G401.6 (cell line): ENCODE measurements at regions not wholly inside any gene's neighbourhood (a gene's known extent, or its start where the extent isn't known, plus 50 kb on each side); places are given as distances from the start of the nearest gene placed in this dataset.
"Not testable (repeated sequence)": the region's sequence is repeated elsewhere in the genome, so short reads cannot be mapped to it uniquely, and the experiment has no call there.

ENCODE experiments used
- FAIRE-seq: peaks from 2 replicates; lab custom pipeline; 2012; peaks lifted over from hg19 to GRCh38; lab: Jason Lieb, UNC

DNA sequence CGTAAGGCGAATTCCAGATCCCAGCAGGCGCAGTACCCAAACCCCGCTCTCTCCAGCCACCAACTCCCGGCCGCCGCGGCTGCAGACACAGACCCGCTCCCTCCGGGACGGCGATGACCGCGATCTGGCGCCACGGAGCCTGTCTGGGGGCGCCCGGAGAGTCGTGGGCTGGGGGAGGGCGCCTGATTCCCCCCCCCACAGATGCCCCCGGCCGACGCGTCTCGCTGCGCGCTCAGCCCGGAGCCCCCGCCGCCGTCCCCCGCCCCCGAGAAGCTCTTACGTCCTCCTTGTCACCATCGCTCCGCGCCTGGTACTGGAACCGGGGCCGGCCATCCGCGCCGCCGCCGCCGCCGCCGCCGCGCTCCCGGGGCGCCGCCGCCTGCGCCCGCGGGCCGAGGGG, 173.6 kb downstream of the ATP6V0E2 start:
- not testable (repeated sequence) for FAIRE-seq

- not testable (repeated sequence) for FAIRE-seq
Measured at GRCh38 chr7:150047772-150048171, 174.0 kb downstream of the ATP6V0E2 start.

GRCh38 chr7:150048244-150049011, 174.7 kb downstream of the ATP6V0E2 start:
- not testable (repeated sequence) for FAIRE-seq

DNA sequence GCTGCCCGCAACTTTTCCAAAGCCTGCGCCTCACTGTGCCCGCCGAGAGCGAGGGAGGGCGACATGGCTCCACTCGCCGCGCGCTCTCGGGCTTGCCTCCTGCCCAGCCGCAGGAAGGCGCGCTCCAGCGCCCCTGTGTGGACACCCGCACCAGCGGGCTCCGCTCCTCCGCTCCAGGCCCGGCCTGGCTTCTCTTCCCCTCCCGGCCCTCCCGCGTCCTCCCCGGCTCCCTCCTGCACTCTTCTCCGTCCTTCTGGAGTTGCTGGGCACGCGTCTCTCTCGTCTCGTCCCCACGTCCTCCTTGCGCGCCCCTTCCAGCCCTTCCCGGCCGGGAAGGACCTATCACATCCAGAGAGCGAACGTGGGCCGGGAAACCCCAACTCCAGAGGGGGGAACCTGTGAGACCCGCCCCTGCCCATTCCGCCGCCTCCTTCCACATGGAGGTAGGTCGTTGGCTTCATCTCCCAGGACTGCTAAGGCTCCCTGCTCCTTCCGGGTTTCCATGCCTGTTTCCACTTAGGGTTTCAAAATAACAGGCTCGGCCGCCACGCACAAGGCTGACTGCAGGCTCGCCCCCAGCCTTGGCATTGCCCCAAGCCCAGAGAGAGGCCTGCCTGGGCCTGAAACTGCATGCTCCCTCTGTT, 175.4 kb downstream of the ATP6V0E2 start:
- FAIRE-seq = not testable (repeated sequence)

DNA sequence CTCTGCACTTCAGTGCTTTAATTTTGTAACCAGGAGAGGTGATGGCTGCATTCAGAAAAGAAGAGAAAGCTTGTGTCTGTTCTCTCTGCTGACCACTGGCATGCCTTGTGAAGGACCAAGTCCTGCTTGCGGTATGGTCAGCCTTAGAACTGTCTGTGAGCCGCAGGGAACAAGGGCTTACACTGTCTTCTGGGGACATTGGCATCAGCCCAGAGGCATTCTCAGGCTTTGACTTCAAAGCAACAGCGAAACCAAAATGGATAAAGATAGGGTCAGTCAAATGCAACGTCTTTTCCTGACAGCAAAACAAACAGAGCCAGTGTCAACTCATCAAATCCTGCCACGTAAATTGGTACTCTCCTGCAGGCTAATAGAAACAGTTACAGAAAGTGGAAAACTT, 179.6 kb downstream of the ATP6V0E2 start:
- FAIRE-seq = not testable (repeated sequence)

DNA sequence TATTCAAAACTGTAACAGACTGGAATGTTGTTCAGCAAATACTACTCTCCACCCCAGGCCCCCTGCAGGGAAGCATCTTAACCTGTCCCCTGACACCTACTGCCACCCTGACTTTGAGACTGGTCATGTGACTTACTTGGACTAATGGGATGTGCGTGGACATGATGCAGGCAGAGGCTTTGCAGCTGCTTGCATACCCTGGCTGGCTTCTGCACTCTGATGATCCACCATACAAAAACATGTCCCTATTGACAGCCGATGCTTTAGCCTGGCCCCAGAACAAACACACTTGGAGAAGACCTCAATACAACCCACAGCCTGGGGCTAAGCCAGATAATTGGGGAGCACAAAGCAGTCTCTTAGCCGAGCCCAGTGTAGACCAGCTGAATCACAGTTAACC, 180.5 kb downstream of the ATP6V0E2 start:
- FAIRE-seq = not testable (repeated sequence)

DNA sequence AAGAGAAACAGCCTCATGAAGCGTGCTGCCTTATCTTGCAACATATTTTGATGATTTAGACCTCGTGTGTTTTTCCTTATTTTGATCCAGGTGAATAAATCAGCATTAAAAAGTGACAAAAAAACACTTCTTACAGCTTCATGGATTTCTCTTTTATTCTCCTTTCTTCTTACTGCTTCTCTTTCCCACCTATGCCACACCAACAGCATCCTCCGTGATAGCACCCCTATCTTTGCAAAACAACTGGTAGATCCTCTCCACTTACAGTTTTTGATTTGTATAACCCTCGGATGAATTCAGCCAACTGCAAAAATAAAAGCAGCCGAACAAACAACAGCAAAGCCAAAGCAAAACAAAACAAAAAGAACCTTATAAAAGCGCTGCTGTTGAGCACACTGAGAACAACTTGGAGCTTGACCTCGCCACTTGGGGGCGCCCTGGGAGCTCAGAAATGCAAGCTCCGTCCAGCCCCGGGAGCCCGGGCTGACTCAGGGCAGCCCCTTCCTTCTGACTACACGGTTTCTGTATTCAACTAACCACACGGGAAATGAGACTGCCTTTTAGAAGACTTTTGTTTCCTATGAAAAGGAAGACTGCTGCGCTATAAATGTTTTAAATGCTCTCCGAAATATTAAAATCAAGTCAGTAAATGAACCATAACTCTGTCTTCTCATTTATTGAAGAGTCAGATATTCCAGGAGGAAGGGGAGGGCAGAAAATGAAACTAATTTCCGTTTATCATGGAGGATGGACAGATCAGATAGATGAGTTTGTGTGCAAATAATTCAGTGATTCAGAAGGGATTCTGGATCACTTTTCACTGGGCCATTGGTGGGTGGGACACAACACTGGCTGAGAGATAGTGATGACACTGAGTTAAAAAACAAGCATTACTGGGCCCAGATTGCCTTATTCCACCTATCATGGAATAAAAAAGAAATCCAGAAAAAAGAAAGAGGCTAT, 186.8 kb downstream of the ATP6V0E2 start:
- FAIRE-seq = not testable (repeated sequence)

DNA sequence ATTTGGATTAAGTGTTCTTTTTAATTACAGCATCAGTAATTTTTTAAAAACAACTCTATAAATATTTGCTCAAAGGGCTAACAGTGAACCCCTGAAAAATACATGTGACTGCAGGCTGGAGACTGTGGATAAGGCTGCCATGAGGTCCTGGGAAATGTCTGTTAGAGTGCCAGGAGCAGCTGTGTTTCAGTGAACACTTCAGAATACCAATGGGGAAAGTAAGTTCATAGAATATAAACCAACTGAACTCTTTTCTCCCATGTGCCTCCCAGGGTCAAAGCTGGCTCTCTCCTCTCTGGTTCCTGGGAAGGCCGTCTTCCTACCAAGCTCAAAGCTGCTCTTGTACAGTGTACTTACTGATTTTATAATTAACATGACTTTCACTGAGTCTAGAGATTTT, 189.4 kb downstream of the ATP6V0E2 start:
- not testable (repeated sequence) for FAIRE-seq

DNA sequence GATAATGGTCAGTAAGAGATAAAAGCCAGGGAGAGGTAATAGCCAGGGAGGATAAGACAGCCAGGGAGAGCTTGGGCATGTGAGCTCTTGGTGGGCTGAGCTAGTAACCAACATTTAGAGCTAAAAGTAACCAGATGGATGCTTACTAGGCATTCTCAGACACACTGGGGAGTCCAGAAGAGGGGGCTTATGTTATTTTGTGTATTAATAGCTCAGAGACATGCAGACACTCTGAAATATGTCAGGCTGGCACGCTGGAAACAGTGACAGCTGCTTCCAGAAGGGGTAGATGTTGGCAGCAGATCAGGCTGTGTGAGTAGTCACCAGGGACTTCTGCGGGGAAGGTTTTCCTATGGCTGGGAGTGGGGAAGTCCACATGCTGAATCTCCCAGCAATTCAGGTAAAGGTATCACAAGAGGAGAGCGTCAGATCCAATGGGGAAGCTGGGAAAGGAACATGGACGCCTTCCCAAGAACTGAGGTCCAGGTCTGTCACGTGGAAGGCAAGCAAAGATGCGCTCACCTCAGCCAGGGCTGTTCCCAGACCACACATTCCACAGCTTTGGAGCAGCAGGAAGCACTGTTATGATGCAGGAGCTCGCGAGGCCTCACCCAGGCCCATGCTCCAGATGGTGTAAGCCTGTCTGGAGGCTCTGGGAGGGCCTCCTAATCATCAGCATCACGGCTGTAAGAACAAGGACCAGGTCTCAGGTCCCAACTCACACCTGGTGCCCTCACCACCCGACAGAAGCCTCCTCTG, 196.0 kb downstream of the ATP6V0E2 start:
- not testable (repeated sequence) for FAIRE-seq

GRCh38 chr7:150077543-150077942, 203.8 kb downstream of the ATP6V0E2 start:
- not testable (repeated sequence) for FAIRE-seq

GRCh38 chr7:150081865-150082264, 208.1 kb downstream of the ATP6V0E2 start:
- not testable (repeated sequence) for FAIRE-seq

- FAIRE-seq = not testable (repeated sequence)
Measured at GRCh38 chr7:150084724-150085123, 211.0 kb downstream of the ATP6V0E2 start.

- FAIRE-seq = not testable (repeated sequence)
Measured at GRCh38 chr7:150087478-150087877, 213.7 kb downstream of the ATP6V0E2 start.

- not testable (repeated sequence) for FAIRE-seq
Measured at GRCh38 chr7:150089139-150089538, 215.4 kb downstream of the ATP6V0E2 start.

DNA sequence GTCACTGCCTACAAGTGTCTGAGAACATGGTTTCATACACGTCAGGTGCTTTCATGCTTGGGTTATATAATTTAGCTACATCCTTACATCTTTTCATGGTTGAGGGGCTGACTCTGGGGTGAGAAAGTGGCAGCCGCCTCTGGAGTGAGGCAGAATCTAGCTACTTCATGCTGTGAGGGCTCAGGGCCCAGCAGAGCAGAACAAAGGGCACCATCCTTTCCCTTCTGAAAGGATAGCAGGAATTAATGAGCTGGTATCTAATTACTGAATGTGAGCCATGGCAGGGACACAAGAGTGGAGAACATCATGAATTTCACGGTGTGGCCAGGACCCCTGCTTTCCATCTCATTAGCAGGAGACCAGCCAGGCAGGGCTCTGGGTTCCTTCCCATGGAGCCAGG, 217.0 kb downstream of the ATP6V0E2 start:
- not testable (repeated sequence) for FAIRE-seq

DNA sequence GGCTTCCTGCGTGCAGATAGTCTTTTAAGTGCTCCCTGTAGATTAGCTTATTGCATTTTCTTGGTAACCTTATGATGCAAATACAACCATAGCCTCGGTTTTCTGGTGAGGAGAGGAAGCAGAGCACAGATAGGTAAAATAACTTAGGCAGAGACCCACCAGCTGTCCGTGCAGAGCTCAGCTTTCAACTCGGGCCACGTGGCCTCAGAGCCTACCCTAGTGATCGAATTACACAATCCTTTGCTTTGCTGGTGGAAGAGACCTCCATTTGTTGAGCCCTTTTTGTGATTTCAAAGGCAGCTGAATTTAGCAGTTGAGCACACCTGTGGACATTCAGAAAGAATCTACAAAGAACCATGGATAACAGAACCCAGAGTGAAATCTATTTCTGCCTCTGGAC, 220.1 kb downstream of the ATP6V0E2 start:
- not testable (repeated sequence) for FAIRE-seq

DNA sequence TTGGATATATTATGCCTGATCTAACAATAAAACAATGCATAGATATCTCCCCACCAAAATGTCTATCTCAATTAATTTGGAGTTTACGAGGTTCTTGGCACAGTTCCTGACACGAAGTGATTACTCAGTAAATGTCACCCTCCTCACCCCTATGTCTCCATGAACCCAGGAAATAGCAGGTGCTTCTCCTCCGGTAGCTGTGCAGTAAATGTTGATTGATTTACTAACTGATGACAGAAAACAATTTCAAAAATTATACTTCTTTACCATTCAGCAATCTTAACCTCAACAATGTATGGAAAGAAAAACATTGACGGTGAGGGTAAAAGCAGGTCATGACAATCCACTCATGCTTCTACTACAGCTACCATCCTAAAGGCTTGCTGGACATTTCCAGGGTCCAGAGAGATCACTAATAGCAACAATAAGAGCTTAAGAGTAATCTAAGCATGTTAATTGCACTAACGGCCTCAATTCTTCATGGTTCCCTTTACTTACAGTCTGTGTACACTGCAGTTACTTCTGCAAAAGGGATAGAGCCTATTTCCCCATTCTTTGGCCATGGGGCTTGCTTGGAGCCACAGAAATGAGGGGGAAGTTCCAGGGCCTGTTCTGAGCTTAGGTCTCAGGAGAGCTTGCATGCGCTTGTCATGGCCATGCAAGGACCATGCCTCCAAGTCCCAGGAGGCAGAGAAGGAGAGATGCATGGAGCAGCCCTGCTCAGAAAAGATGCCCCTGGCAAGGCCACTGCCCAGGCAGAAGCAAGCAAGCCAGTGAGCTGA, 222.6 kb downstream of the ATP6V0E2 start:
- FAIRE-seq = not testable (repeated sequence)

GRCh38 chr7:150098592-150098991, 224.6 kb upstream of the LRRC61 start:
- FAIRE-seq = not testable (repeated sequence)

DNA sequence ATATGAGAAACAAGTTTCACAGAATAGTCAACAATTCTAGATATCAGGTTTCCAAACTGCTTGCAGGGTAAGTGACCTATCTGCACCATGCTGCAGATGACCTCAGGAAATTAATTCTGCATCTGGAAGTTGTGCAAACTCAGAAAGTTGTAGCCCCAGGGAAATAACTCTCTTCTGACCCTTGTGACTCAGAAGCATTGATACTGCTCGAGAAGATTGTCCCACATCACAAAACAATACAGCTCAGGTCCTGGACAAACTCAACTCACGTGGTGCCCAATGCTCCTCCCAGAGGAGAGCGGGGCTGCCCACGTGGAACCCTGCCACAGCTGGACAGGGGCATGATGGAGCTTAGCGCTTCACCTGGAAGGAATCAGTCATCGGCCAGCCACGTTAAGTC, 221.9 kb upstream of the LRRC61 start:
- not testable (repeated sequence) for FAIRE-seq

DNA sequence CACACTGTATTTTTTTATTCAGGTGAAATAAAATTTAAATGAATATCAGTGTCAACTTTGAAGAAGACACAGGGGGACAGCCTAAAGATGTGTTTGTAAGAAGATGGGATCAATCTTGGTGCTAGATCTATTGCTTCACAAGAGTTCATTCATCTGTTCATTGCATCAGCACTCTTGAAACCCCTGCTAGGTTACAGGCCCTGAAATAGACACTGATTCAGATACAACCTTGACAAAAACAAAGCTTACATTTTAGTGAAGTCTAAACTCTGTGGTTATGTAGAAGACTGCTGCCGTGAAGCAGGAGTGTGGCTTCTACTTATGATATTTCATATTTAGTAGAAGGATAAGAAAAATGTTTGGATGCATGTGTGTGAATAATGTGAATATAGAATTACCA, 215.9 kb upstream of the LRRC61 start:
- FAIRE-seq = not testable (repeated sequence)

DNA sequence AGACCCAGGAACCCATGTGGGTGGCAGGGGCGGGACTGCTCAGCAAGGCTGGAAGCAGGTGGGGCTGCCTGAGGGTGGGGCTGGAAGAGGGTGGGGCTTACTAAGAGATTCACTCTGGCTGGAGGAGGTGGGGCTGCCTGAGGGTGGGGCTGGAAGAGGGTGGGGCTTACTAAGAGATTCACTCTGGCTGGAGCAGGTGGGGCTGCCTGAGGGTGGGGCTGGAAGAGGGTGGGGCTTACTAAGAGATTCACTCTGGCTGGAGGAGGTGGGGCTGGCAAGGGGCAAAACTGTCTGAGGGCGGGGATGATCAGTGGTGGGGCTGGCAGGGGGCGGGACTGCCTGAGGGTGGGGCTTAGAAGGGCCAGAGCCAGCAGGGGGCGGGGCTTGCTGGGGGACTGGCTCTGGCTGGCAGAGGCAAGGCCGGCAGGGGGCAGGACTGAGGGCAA, 212.8 kb upstream of the LRRC61 start:
- FAIRE-seq = not testable (repeated sequence)
